ENCODE measurements at regions not wholly inside any gene's neighbourhood (a gene's known extent, or its start where the extent isn't known, plus 50 kb on each side); places are given as distances from the start of the nearest gene placed in this dataset.
"Not testable (repeated sequence)": the region's sequence is repeated elsewhere in the genome, so short reads cannot be mapped to it uniquely, and the experiment has no call there.

DNA sequence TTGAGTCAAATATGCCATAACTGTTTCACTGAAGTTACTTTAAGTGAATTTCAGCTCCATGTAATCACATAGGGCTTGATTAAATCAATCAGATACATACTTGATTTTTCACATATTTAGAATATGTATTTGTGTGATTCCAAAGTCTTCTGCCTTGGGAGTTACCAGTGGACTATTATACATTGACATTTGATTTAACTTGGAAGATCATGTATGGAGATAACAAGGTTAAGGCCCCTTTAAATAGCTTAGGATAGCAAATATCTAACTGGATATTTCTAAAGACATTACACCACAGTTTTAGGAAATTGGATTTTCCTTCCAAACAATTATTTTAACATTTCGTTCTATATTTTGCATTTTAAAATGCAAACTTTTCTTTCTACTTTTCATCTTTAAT, 405.0 kb downstream of the RAP2B start:
- DNase-seq = no peak

DNA sequence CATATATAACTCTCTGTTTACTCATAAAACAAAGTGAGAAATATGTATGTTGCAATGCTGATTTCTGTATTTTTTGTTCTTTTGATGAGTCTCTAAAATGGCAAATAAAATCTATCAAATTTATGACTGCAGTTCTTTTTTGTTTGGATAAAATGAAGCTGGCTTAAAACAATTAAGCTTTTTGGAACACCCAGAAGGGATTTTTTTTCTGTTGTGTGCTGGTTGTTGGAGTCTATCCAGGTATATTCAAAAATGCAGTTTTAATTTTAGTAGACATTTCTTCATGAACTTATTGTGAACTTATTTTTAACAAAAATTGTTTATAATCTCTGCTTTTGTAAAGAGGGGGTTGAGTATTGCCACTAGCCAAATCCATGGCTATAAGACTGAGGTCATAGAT, 405.5 kb downstream of the RAP2B start:
- DNase-seq = no peak

DNA sequence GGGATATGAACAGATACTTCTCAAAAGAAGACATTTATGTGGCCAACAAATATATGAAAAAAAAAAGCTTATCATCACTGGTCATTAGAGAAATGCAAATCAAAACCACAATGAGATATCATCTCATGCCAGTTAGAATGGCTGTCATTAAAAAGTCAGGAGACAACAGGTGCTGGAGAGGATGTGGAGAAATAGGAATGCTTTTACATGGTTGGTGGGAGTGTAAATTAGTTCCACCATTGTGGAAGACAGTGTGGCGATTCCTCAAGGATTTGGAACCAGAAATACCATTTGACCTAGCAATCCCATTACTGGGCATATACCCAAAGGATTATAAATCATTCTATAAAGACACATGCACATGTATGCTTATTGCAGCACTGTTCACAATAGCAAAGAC, 408.5 kb downstream of the RAP2B start:
- not testable (repeated sequence) for DNase-seq

DNA sequence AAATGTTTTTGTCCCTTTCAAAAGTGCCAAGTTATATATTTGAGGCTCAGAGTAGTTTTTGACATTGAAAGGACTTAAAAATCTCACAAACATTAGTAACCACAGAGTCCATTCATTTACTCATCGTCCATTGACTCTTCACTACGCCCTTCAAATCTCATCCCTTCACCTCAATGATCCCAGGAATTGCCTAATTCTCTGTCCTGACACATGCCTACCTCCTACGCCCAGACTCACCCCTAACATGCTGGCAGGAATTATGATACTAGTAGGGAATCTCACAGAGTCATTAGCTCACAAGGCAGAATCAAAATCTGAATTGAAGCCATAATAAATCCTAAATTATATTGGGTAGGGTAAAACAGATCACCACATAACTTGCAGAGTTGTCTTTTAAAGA, 410.1 kb downstream of the RAP2B start:
- DNase-seq = no peak

DNA sequence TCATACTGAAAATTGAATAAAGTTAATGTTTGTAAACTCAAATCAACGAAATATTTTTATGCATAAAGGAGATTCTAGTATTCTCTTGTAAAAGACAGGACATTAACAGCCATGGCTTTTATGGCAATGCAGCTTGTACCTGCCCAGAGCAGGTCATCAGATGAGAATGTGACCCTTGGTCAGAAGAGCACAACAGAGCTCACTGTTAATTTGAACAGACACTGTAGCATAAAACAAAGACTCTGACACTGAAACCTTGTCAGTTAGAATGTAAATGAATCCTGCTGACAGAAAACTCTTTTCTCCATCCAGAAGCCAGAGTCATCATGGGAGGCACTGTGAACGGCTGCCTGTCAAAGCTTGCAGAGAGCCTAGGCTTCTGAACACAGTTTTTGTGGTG, 410.6 kb downstream of the RAP2B start:
- no peak for DNase-seq

DNA sequence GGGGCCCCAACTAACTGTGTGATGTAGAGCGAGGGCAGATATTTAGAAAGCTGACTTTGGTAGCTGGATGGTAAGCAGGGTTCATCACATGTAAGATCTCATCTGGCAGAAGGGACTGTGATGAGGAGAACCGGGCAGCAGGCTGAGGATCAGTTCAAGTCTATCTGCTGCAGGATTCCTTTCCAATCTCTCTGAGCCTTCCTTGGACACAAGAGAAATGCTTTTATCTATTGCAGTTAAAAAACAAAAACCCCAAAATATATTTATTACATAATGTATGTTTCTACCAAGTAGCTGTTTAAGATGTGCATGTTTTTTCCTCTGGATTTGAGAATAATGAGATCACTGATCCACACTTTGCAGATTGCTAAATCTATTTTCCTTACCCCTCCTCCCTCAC, 411.5 kb downstream of the RAP2B start:
- DNase-seq = no peak

DNA sequence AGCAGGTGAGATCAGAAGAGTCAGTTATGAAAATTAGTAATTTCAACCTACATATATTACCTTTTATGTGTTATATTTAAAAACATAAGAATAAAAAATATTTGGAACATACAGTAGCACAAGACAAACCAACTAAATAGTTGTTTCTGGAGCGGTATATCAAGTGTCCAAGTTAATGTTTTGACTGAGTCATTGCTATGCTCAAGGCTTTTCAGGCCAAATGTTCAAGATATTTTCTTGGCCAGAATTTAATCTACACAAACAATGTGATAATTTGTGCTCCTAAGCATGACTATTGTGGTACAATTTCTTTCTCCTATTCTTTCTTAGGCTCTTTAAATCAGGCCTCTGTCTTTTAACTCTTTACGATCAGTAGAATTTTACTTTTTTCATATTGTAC, 412.4 kb downstream of the RAP2B start:
- DNase-seq = no peak

DNA sequence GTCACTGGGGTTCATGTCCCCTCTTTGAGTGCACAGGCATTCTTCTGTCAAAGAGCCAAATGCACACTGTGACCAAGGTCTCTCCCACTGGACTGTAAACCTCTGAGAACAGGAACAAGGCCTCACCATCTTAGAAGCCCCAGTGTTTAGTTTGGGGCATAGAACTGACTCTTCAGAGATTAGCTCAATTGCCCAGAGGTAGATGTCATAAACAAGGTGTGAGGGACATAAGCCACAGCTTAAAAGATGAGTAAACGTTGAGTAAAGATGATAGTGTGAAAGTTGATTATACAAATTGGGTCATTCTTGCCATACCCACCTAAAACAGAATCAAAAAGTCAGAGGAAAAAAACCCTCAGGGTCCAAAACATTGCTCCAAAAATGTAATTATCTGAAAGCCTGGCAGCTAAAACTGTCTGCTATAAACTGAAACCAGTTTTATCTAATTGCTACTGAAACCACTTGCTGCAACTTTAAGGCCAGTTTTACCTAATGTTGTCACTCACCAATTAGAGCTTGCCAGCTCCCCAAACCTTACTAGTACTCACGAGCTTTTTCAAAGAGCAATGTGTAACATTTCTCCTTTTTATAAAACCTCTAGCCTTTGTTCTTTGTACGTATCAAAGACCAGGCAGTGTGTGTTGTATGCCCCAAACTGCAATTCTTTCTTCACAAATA, 415.2 kb downstream of the RAP2B start:
- no peak for DNase-seq

DNA sequence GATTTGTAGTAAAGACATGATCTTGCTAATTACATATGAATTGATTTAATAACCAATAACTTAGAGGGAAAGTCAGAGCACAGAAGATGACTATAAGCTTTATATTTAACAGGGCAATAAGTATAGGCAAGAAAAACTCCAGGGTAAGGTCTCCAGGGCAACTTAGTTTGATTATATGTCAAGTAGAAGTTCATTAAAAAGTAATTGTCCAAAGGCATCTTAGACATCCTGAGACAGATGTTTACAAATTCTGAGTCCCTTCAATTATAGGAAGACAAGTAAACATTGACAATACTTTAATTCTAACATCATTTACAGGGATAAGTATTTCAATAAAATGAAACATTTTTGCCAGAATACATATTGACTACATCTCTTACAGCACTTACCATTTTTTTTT, 416.0 kb downstream of the RAP2B start:
- no peak for DNase-seq

DNA sequence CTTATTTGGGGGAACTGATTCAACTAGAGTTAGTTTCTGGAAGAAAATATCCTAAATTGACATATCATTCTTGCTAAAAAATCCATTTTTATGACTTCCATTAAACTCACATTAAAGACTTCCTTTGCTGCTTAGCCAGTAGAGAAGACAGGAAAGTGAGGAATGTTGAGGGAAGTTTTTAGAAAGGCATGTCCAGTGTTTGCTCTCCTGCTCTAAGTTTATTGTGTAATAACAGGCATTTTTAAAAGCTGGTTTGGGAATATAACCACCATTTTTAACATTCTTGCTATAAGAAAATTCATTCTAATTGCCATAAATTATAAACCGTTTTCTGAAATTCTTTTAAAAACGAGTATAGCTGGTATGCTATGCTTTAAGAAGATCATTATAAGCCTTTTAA, 428.0 kb downstream of the RAP2B start:
- DNase-seq = no peak

DNA sequence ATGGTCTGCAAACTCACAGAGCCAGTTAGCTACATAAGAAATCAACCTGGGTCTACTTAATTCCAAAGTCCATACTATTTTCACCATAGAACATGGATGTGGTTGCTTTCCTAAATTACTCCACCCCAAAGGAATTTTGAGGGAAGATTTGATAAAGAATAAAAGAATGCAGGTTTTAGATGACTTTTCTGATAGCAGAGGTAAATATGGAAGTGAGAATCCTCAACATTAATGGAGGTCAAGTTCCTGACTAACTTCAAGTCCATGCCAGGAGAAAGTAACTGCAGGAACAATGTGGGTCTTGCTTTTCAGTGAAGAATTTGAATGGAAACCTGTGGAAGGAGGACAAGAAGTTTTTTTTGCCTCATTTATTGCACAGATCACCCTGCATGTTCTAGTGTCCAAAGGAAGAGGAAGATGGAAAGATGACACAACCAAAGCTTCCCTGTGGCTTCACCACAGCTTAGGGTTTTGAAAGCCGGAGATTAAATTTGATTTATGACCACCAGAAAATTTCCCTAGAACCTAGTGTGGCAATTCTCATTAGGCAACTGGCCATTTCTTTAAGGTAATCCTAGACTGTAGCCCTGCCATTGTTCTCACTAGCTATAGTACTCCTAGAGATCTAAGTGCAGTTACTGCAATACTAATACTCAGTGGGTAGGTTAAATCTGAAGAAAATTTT, 429.7 kb downstream of the RAP2B start:
- peak; percentile 88 for DNase-seq

DNA sequence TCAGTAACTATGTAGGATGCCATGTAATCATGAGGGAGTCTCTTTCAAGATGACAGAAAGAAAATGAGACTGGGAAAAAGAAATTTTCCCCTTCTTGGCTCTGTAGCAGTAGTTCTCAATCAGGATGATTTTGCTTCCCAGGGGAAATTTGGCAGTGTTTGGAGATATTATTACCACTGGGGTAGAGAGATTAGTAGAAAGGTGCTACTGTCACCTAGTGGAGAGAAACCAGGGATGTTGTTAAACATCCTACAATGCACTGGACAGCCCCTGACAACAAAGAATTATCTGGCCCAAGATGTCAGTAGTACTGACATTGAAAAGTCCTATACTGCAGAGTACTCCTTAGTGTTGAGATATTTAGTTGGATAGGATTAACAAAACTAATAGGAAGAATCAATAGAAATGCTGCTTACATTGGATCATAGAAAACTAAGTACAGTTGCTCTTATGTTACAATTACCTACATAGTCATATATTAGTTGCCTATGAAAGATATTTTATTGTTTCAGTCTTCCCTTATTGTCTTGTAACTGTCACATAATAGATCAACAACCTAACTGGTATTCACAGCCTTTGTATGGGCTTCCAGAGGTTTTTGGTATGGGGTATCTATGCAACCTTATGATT, 433.3 kb downstream of the RAP2B start:
- peak; percentile 41 for DNase-seq

DNA sequence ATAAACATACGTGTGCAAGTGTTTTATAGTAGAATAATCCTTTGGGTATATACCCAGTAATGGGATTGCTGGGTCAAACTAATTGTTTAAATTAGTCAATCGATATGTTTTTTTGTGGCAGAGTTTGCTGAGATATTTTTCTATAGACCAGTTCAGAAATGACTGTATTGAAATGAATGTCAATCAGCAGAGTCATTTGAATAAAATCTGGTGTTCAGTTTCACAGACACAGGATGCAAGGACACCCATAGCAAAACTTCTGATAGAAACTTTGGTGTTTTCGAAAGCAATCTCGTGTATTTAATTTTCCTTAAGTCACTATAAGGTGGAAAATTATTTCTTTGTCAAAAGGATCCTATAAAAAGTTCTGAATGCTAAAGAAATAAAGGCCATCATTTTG, 434.4 kb downstream of the RAP2B start:
- DNase-seq = no peak

DNA sequence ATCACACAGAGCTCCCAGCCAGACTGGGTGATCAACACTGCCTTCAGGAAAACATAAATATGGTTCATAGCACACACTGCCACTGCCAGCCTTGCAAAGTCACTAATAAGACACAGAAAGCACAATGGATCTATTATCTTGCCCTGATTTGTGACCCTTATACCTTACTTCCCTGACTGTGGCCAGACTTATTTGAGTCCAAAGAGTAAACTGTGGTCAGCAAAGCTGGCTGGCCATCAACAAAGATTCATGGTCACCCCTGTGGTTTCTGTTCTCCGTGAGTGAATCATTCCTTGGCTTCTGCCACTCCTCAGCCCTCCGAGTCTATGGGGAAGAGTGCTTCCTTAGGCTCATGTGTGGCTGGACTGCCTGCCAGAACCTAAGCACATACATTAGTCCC, 437.7 kb downstream of the RAP2B start:
- peak; percentile 53 for DNase-seq

DNA sequence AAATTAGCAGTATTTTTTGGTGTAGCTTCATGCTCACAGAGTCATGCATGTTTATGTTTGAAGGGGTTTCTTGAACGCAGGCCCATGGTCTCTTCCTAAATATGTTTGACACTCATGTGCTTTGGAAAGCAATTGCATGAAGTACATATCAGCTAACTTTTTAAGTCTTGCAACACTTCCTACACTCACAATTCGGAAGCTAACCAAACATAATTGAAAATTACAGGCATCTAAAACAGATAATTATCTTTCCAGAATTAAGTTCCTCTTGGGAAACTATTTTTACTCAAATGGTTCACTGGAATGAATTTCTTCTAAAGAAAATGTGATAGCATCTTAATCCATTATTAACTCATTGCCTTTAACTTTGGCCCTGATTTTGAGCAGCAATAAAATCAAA, 438.9 kb downstream of the RAP2B start:
- no peak for DNase-seq

DNA sequence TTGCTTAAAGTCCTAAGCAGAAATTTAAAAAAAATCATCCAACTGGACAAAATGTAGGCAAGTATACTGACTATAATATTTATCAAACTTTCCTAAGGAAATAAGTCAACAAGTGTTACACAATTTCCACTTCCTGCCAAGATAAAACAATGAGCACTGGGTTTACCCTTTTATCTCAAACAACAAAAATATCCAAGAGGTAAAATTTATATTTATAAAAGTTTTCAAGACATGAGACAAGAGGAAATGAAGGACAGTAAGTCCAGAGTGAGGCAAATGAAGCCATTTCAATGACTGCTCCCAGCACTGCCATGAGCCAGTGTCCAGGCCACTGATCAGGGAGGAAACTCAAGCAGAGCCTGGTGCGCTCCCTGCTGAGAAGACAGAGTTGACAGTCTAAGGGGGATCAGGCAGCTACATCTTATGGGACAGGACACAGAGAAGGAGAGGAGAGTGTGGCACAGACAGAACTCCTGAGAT, 439.4 kb downstream of the RAP2B start:
- DNase-seq = peak; percentile 9

DNA sequence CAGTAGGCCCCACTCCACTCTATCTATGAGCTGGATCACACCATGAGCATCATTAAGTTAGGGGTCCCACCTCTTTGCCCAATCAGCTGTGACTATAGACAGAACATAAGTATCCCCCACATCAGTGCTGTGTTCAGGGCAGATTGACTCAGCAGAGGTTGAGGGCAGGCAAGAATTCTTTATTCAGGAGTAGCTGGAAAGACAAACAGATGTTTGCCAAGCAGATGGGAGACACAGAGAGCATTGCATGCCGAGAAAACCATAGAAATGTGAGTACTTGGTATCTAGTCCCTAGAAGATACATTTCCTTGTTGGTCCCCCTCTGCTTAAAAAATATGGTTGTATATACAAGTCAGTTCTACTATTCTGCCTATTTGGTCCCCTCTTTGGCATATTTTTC, 440.8 kb downstream of the RAP2B start:
- DNase-seq = no peak

DNA sequence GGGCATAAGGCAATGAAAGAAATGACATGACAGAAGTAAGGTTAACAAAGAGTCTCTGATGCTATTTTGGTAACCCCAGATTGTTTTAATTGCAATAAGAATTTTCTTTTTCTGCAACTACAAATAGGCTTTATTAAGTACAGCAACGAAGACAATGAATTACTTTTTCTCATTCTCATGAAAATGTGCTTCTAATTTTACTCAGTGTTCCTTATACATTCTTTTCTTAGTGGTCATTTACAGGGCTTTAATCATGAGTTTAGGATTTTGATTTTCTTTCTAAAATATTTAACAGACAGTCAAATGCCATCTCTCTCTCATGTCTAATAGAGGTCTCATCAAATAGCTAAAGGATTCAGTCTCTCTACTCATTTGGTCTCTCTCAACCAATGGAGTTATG, 452.1 kb downstream of the RAP2B start:
- no peak for DNase-seq

DNA sequence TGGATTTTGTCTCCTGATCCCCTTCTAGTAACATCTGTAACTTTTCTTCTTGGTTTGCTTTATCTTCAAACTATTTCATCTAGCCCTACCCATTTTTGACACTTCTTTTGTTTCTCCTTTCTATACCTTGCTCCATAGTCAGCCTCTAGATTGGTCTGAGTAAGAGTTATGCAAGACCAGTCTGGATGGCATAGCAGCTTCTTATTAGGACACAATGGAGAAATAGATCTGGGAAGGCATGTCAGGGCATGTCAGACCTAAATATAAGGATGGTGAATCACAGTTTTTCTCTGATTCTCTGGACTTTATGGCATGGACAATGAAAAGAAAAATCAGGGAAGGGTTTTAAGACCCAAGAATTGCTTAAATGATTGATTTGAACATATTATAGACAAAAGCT, 452.5 kb downstream of the RAP2B start:
- DNase-seq = peak; percentile 84

DNA sequence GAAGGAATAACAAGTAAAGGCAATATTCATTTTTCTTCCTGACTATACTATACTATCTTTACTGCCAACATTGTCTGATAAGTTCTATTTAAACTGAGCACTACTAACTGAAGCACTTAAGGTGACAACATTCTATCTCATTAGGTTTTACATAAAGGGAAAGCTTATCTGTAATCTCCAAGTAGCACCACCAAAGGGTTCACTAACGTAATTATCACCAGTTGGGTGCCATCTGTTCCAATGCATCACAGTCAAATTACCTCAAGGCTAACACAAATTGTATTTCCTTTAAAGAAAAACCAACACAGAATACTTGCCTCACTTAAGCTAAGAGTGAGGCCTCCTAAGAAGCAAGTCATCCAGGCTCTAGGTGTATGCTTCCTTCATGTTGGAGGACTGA, 453.8 kb downstream of the RAP2B start:
- DNase-seq = no peak

DNA sequence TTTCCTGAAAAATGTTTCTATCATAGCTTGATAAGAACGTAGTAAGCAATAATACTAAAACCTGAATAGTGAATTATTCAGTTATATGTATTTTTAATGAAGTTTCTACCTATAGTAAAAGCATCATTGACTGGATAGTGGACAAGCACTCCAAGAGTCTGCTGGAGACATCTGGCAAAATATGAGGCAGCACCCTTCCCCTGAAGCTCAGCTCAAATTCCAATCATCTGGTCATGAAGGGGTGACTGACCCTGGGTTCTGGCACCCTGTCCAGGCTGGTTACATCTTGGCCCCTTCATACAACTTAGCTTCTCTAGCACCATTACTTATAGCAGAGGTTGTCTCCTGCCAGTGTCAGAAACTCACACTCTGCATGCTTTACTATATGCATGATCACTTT, 455.4 kb downstream of the RAP2B start:
- DNase-seq = no peak

DNA sequence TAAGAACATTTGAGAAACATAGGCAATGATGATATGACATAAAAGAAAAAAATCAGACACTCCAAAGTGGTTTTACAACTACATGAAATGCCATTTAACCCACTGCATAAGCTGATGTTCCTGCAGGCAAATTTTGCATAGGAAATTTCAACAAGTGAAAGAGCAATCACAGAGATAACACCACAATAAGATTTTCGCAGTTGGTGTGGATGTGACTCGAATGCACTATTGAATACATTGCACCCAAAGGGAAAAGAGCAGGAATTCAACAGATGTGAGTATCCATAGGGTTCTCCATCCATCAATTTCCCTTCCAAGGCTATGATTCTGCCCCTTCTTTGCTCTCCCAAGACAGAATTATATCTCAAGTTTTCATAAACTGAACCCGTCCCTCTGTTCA, 456.1 kb downstream of the RAP2B start:
- no peak for DNase-seq

DNA sequence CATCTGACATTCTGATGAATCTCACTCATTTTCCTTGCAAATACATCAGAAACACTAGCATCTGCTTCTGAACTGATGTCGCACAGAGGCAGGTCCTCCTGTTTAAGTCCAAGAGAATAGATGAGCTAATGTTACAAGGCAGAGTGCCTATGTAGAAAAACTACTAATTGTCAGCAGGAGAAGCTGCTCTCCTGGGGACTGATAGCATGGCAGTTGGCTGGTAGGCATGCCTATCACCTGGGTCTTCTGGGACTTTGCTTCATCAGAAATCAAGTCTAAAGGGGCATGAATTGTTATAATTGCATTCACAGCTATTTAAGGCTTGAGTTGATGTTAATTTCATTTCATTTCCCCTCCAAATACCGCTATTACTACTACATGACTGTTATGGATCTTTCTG, 457.2 kb downstream of the RAP2B start:
- DNase-seq = no peak

DNA sequence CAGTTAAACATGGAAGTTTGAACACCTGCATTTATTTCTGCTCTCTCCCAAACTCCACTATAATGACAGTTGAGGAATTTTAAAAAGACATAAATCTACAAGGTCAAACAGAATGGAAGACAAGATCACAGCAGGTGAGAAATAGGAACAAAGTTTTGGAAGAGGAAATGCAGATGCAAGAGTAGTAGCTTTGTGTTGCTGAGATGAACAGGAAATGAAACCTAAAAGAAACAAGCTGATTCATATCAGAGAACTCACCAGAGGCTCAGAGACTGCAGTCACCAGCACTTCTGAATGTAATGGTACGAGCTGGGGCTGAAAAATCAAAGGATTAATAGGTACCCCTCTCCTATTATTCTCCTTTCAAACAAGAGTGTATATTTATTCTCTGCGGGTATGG, 459.9 kb downstream of the RAP2B start:
- peak; percentile 71 for DNase-seq

DNA sequence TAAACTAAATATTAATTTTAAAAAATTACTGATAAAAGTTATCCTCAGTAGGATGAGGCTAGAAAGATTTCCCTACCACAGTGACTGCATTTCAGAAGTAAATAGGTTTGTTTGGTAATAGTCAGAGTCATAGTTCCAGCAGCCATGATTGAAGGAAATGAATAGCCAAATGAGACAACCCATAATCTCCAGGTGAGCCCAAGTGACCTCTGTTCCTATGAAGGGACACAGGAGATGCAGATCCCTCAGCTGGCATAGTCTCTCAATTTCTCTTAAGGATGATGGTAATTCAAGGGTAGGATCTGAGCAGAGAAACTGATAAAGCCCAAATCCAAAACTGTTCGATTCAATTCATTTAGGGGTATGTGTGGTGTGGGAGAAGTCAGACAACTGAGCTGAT, 461.8 kb downstream of the RAP2B start:
- no peak for DNase-seq

All from inflammatory macrophage treated with lipopolysaccharide for 4 hours (primary cell).